Inflammatory macrophage treated with lipopolysaccharide for 1 hour (primary cell): ENCODE measurements at regions not wholly inside any gene's neighbourhood (a gene's known extent, or its start where the extent isn't known, plus 50 kb on each side); places are given as distances from the start of the nearest gene placed in this dataset.
"Not testable (repeated sequence)": the region's sequence is repeated elsewhere in the genome, so short reads cannot be mapped to it uniquely, and the experiment has no call there.

Experiments used
- DNase-seq, 2 donors: peaks; one replicate each; pipeline ENCODE4 v3.0.0-alpha.2; 2020 to 2022

DNA sequence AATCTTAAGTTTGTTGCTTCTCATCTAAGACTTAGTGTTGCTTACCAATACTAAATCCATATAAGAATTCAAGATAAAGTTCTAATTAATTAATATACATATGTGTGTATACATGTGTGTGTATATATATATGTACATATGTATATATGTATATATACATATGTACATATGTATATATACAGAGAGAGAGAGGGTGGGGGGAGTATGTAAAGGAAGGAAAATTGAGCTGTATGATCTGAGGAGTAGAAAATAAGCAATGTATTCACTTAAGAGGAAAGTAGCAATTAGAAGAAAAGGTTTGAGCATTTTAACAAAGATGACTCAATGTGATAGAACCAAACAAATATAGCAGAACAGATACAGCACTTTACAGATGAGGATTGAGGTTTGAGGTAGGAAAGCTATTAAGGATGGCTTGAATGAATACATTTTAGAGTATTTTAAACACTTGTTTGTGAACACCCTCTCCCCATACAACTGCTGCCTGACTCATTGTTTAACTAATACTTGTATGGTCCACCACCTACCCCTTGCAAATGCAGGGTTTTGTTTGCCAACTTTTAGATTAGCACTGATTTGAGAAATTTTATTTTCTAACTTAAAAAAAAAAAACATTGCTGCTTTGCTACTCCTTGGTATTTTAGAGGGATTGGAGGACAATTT is 681.1 kb upstream of the CADM2 start:
- DNase-seq, result no peak

GRCh38 chr3:84292128-84292527 is 666.7 kb upstream of the CADM2 start:
- no peak for DNase-seq

- DNase-seq, result no peak
These were observed 659.5 kb upstream of the CADM2 start for GRCh38 chr3:84299329-84299728.

- no peak for DNase-seq
These were observed 654.6 kb upstream of the CADM2 start for GRCh38 chr3:84304214-84304613.

GRCh38 chr3:84307339-84307738 is 651.5 kb upstream of the CADM2 start:
- no peak for DNase-seq

- DNase-seq, result no peak
These were observed 650.4 kb upstream of the CADM2 start for GRCh38 chr3:84308379-84308778.

GRCh38 chr3:84318273-84318809 is 640.4 kb upstream of the CADM2 start:
- DNase-seq, result no peak

GRCh38 chr3:84365563-84366278 is 593.1 kb upstream of the CADM2 start:
- not testable (repeated sequence) for DNase-seq
